ENCODE measurements at regions not wholly inside any gene's neighbourhood (a gene's known extent, or its start where the extent isn't known, plus 50 kb on each side); places are given as distances from the start of the nearest gene placed in this dataset.

DNA sequence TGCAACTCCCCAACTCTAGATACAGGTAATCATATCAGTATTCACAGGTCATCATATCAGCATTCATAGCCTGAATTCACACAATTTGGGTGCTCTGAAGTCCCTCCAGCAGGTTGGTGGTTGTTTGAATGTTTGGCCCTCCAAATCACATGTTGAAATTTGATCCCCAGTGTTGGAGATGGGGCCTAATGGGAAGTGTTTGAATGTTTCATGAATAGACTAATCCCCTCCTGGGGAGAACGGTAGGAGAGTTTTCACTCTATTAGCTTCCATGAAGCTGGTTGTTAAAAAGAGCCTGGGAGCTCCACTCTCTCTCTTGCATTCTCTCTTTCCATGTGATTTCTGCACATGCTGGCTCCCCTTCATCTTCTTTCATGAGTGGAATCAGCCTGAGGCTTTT, 288.6 kb upstream of the PCDH9 start:
- Histone ChIP-seq H3K4me3 (ENCODE audit: low read depth in 2 of 2, low read length in 1 of 2) (no peak overlapping the region), H3K9ac (no peak overlapping the region), H3F3A (replicated peaks; ENCODE audit: insufficient read depth) (no peaks in the 10 kb centered on the region), H3K27me3 (ENCODE audit: insufficient read depth) (no peaks in the 10 kb centered on the region), H4K20me1 (ENCODE audit: insufficient read depth) (no peaks in the 10 kb centered on the region), H3K9me2 (no peaks in the 10 kb centered on the region), H3K36me3 (replicated peaks in 1 of 2; ENCODE audit: control insufficient read depth in 1 of 2, insufficient read depth in 2 of 2, low read length in 1 of 2) (no peaks in the 10 kb centered on the region), H3K4me1 (ENCODE audit: control insufficient read depth in 1 of 2, insufficient read depth in 2 of 2, low read depth in 1 of 2, low read length in 1 of 2) (no peaks in the 10 kb centered on the region; a peak in 1 of 4 replicates), H3K27ac (ENCODE audit: low read depth in 2 of 2, low read length in 1 of 2) (no peak overlapping the region), H2AFZ (ENCODE audit: low read depth) (no peak overlapping the region), H3K4me2 (no peak overlapping the region), H3K9me3 (no peaks in the 10 kb centered on the region), H3K79me2 (ENCODE audit: insufficient read depth) (no peaks in the 10 kb centered on the region)
- DNase-seq: no peak
- CTCF ChIA-PET: no interaction called here
- WGBS (ENCODE audit: low lambda C conversion rate): 91% methylated on average over 1 of the region's 1 CpG
- TF ChIP-seq, protein P1, sequence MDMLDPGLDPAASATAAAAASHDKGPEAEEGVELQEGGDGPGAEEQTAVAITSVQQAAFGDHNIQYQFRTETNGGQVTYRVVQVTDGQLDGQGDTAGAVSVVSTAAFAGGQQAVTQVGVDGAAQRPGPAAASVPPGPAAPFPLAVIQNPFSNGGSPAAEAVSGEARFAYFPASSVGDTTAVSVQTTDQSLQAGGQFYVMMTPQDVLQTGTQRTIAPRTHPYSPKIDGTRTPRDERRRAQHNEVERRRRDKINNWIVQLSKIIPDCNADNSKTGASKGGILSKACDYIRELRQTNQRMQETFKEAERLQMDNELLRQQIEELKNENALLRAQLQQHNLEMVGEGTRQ (IDR thresholded peaks at IDR 0.05; ENCODE audit: borderline replicate concordance, low read depth, low read length): no peak
- no peak for TF ChIP-seq RAD21 (IDR thresholded peaks at IDR 0.05; ENCODE audit: low read length)
- TF ChIP-seq, protein P2, sequence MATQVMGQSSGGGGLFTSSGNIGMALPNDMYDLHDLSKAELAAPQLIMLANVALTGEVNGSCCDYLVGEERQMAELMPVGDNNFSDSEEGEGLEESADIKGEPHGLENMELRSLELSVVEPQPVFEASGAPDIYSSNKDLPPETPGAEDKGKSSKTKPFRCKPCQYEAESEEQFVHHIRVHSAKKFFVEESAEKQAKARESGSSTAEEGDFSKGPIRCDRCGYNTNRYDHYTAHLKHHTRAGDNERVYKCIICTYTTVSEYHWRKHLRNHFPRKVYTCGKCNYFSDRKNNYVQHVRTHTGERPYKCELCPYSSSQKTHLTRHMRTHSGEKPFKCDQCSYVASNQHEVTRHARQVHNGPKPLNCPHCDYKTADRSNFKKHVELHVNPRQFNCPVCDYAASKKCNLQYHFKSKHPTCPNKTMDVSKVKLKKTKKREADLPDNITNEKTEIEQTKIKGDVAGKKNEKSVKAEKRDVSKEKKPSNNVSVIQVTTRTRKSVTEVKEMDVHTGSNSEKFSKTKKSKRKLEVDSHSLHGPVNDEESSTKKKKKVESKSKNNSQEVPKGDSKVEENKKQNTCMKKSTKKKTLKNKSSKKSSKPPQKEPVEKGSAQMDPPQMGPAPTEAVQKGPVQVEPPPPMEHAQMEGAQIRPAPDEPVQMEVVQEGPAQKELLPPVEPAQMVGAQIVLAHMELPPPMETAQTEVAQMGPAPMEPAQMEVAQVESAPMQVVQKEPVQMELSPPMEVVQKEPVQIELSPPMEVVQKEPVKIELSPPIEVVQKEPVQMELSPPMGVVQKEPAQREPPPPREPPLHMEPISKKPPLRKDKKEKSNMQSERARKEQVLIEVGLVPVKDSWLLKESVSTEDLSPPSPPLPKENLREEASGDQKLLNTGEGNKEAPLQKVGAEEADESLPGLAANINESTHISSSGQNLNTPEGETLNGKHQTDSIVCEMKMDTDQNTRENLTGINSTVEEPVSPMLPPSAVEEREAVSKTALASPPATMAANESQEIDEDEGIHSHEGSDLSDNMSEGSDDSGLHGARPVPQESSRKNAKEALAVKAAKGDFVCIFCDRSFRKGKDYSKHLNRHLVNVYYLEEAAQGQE (IDR thresholded peaks at IDR 0.05; ENCODE audit: low read depth, low read length): no peak
- TF ChIP-seq MXI1 (IDR thresholded peaks at IDR 0.05; ENCODE audit: low read depth, low read length): no peak
- TF ChIP-seq RCOR1 (IDR thresholded peaks at IDR 0.05; ENCODE audit: low read length): no peak
- TF ChIP-seq, protein P3, sequence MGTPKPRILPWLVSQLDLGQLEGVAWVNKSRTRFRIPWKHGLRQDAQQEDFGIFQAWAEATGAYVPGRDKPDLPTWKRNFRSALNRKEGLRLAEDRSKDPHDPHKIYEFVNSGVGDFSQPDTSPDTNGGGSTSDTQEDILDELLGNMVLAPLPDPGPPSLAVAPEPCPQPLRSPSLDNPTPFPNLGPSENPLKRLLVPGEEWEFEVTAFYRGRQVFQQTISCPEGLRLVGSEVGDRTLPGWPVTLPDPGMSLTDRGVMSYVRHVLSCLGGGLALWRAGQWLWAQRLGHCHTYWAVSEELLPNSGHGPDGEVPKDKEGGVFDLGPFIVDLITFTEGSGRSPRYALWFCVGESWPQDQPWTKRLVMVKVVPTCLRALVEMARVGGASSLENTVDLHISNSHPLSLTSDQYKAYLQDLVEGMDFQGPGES (IDR thresholded peaks at IDR 0.05; ENCODE audit: low read depth, low read length): no peak
- TF ChIP-seq, protein P4, sequence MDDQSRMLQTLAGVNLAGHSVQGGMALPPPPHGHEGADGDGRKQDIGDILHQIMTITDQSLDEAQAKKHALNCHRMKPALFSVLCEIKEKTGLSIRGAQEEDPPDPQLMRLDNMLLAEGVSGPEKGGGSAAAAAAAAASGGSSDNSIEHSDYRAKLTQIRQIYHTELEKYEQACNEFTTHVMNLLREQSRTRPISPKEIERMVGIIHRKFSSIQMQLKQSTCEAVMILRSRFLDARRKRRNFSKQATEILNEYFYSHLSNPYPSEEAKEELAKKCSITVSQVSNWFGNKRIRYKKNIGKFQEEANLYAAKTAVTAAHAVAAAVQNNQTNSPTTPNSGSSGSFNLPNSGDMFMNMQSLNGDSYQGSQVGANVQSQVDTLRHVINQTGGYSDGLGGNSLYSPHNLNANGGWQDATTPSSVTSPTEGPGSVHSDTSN (IDR thresholded peaks at IDR 0.05): no peak
- TF ChIP-seq FOSL2 (IDR thresholded peaks at IDR 0.05; ENCODE audit: borderline replicate concordance, low read depth): no peak
- TF ChIP-seq RXRA (IDR thresholded peaks at IDR 0.05; ENCODE audit: borderline replicate concordance, low read depth): no peak
- no peak for TF ChIP-seq CHD2 (IDR thresholded peaks at IDR 0.05; ENCODE audit: low read length, partially characterized antibody)
- TF ChIP-seq, protein P5, sequence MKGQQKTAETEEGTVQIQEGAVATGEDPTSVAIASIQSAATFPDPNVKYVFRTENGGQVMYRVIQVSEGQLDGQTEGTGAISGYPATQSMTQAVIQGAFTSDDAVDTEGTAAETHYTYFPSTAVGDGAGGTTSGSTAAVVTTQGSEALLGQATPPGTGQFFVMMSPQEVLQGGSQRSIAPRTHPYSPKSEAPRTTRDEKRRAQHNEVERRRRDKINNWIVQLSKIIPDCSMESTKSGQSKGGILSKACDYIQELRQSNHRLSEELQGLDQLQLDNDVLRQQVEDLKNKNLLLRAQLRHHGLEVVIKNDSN (IDR thresholded peaks at IDR 0.05; ENCODE audit: borderline replicate concordance, low read depth): no peak
- TF ChIP-seq, protein P6, sequence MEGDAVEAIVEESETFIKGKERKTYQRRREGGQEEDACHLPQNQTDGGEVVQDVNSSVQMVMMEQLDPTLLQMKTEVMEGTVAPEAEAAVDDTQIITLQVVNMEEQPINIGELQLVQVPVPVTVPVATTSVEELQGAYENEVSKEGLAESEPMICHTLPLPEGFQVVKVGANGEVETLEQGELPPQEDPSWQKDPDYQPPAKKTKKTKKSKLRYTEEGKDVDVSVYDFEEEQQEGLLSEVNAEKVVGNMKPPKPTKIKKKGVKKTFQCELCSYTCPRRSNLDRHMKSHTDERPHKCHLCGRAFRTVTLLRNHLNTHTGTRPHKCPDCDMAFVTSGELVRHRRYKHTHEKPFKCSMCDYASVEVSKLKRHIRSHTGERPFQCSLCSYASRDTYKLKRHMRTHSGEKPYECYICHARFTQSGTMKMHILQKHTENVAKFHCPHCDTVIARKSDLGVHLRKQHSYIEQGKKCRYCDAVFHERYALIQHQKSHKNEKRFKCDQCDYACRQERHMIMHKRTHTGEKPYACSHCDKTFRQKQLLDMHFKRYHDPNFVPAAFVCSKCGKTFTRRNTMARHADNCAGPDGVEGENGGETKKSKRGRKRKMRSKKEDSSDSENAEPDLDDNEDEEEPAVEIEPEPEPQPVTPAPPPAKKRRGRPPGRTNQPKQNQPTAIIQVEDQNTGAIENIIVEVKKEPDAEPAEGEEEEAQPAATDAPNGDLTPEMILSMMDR (IDR thresholded peaks at IDR 0.05): no peak
- no peak for TF ChIP-seq EP300 (IDR thresholded peaks at IDR 0.05; ENCODE audit: borderline replicate concordance in 1 of 2, low read depth in 1 of 2, low read length in 1 of 2)
- TF ChIP-seq EZH2phosphoT487 (IDR thresholded peaks at IDR 0.05; ENCODE audit: borderline replicate concordance, low read depth): no peak
- TF ChIP-seq NFIC (IDR thresholded peaks at IDR 0.05; ENCODE audit: borderline replicate concordance): no peak
- no peak for TF ChIP-seq FOXJ3 (CRISPR knock-in tag; IDR thresholded peaks at IDR 0.05)
- POLR2A ChIA-PET: no interaction called here

Data from SK-N-SH (cell line).